WERI-Rb-1 (cell line): ENCODE measurements at regions not wholly inside any gene's neighbourhood (a gene's known extent, or its start where the extent isn't known, plus 50 kb on each side); places are given as distances from the start of the nearest gene placed in this dataset.
"Not testable (repeated sequence)": the region's sequence is repeated elsewhere in the genome, so short reads cannot be mapped to it uniquely, and the experiment has no call there.

ENCODE experiments used
- DNase-seq: peaks from one replicate; pipeline ENCODE4 v3.0.0-alpha.2; 2020
- H3K27ac ChIP-seq: fragments of 250-450 bp; sonication (Bioruptor Pico); 2 replicates; pipeline ENCODE4 v1.5.1; 2020; ENCODE audit warnings: mild to moderate bottlenecking, moderate library complexity
- H3K27me3 ChIP-seq: fragments of 250-450 bp; sonication (Bioruptor Pico); 2 replicates; pipeline ENCODE4 v1.5.1; 2021; ENCODE audit warnings: mild to moderate bottlenecking, low read depth, moderate library complexity; ENCODE audit not compliant: insufficient read depth, severe bottlenecking
- H3K36me3 ChIP-seq: fragments of 250-450 bp; sonication (Bioruptor Pico); 2 replicates; pipeline ENCODE4 v1.5.1; 2020; ENCODE audit warnings: mild to moderate bottlenecking, moderate library complexity
- H3K4me3 ChIP-seq: 2 replicates; pipeline ENCODE4 v1.5.1; 2011; ENCODE audit warnings: low read depth, mild to moderate bottlenecking, control low read depth, low read length
- H3K9me3 ChIP-seq: fragments of 250-450 bp; sonication (Bioruptor Pico); 2 replicates; pipeline ENCODE4 v1.5.1; 2021; ENCODE audit warnings: mild to moderate bottlenecking, moderate library complexity; ENCODE audit not compliant: severe bottlenecking
- CTCF ChIP-seq: IDR thresholded peaks from 2 replicates; pipeline ENCODE4 v1.5.1; 2011; ENCODE audit warnings: low read depth, mild to moderate bottlenecking, control low read depth, inconsistent platforms, low read length

- no peak overlapping the region for H3K27ac ChIP-seq
- H3K36me3 ChIP-seq = no peaks in the 10 kb centered on the region
- no peak overlapping the region for H3K4me3 ChIP-seq
- no peak for TF ChIP-seq CTCF
- DNase-seq = no peak
- no peaks in the 10 kb centered on the region for H3K9me3 ChIP-seq
- peaks cover 15% of the 10 kb centered on the region for H3K27me3 ChIP-seq
Measured at GRCh38 chrX:139332441-139332840, 198.1 kb upstream of the F9 start.

- no peak for TF ChIP-seq CTCF
- no peaks in the 10 kb centered on the region for H3K9me3 ChIP-seq
- no peak for DNase-seq
- H3K36me3 ChIP-seq = no peaks in the 10 kb centered on the region
- no peak overlapping the region for H3K27ac ChIP-seq
- peaks cover 25% of the 10 kb centered on the region for H3K27me3 ChIP-seq
- H3K4me3 ChIP-seq = no peak overlapping the region
Measured at GRCh38 chrX:139327355-139327754, 203.2 kb upstream of the F9 start.

GRCh38 chrX:139324756-139325155, 205.8 kb upstream of the F9 start:
- Histone ChIP-seq H3K9me3 (no peaks in the 10 kb centered on the region), H3K27me3 (peaks cover 37% of the 10 kb centered on the region), H3K27ac (no peak overlapping the region), H3K4me3 (no peak overlapping the region), H3K36me3 (no peaks in the 10 kb centered on the region)
- DNase-seq = no peak
- TF ChIP-seq CTCF = no peak

- not testable (repeated sequence) for H3K27ac ChIP-seq, H3K9me3 ChIP-seq, DNase-seq, H3K4me3 ChIP-seq, H3K36me3 ChIP-seq
- peaks cover 39% of the 10 kb centered on the region for H3K27me3 ChIP-seq
Measured at GRCh38 chrX:139320661-139321354, 209.7 kb upstream of the F9 start.

GRCh38 chrX:139306675-139307074, 223.9 kb upstream of the F9 start:
- not testable (repeated sequence) for DNase-seq, H3K36me3 ChIP-seq, H3K27ac ChIP-seq, H3K4me3 ChIP-seq, H3K27me3 ChIP-seq, H3K9me3 ChIP-seq

- no peak for TF ChIP-seq CTCF
- no peak for DNase-seq
- Histone ChIP-seq H3K27ac (no peak overlapping the region), H3K4me3 (no peak overlapping the region), H3K27me3 (peaks cover under 1% of the 10 kb centered on the region), H3K9me3 (peaks cover 2% of the 10 kb centered on the region), H3K36me3 (no peaks in the 10 kb centered on the region)
Measured at GRCh38 chrX:139304471-139304870, 226.1 kb upstream of the F9 start.

- H3K27me3 ChIP-seq = peaks cover 15% of the 10 kb centered on the region
- H3K36me3 ChIP-seq = no peaks in the 10 kb centered on the region
- DNase-seq = no peak
- no peak overlapping the region for H3K4me3 ChIP-seq
- TF ChIP-seq CTCF = no peak
- no peaks in the 10 kb centered on the region for H3K9me3 ChIP-seq
- H3K27ac ChIP-seq = no peak overlapping the region
Measured at GRCh38 chrX:139299309-139299708, 231.2 kb upstream of the F9 start.
